H1 (cell line): ENCODE measurements at regions not wholly inside any gene's neighbourhood (a gene's known extent, or its start where the extent isn't known, plus 50 kb on each side); places are given as distances from the start of the nearest gene placed in this dataset.

Experiments
- CTCF ChIA-PET: fragments of 300-600 bp; sonication (Branson Sonifier 250); formaldehyde crosslinking; loops from one replicate; lab custom pipeline; 2021; ENCODE audit not compliant: partially characterized antibody; lab: Charles Lee
- POLR2A ChIA-PET: fragments of 300-600 bp; sonication (Branson Sonifier 250); formaldehyde crosslinking; loops from one replicate; lab custom pipeline; 2021; ENCODE audit warnings: inconsistent platforms; ENCODE audit not compliant: partially characterized antibody; lab: Charles Lee
- DNase-seq, 2 experiments: peaks; one replicate each; pipeline versions ENCODE4 v3.0.0 to v3.0.0-alpha.2; 2010 to 2022; ENCODE audit warnings: low spot score in 2 of 2, low read depth in 1 of 2, mixed read lengths in 1 of 2
- FAIRE-seq: peaks from 2 replicates; lab custom pipeline; 2011; peaks lifted over from hg19 to GRCh38; lab: Jason Lieb, UNC
- H2AFZ ChIP-seq: 2 replicates; pipeline ENCODE4 v1.8.1; 2012; ENCODE audit warnings: low read length, inconsistent platforms
- H2AK5ac ChIP-seq: 2 replicates; pipeline ENCODE4 v1.6.1; 2013; ENCODE audit warnings: low read depth, low read length
- H2BK120ac ChIP-seq: replicated peaks from 2 replicates; pipeline ENCODE3; 2013; ENCODE audit warnings: low read depth, low read length, inconsistent platforms
- H2BK12ac ChIP-seq: 2 replicates; pipeline ENCODE4 v1.6.1; 2013; ENCODE audit warnings: low read depth, low read length
- H2BK15ac ChIP-seq: 2 replicates; pipeline ENCODE4 v1.6.1; 2013; ENCODE audit warnings: low read length
- H2BK20ac ChIP-seq: 2 replicates; pipeline ENCODE4 v1.6.1; 2013; ENCODE audit warnings: low read length
- H2BK5ac ChIP-seq: 2 replicates; pipeline ENCODE4 v1.6.1; 2013; ENCODE audit warnings: low read depth, low read length
- H3K14ac ChIP-seq: 2 replicates; pipeline ENCODE4 v1.6.1; 2013; ENCODE audit warnings: inconsistent platforms; ENCODE audit not compliant: insufficient read length
- H3K18ac ChIP-seq: 2 replicates; pipeline ENCODE4 v1.6.1; 2013; ENCODE audit warnings: low read length; ENCODE audit errors: extremely low read depth
- H3K23ac ChIP-seq: 2 replicates; pipeline ENCODE4 v1.6.1; 2013; ENCODE audit warnings: inconsistent platforms; ENCODE audit not compliant: insufficient read length
- H3K23me2 ChIP-seq: 2 replicates; pipeline ENCODE4 v1.6.1; 2013; ENCODE audit warnings: low read depth, low read length
- H3K27ac ChIP-seq: 2 replicates; pipeline ENCODE4 v1.6.1; 2011; ENCODE audit warnings: low read depth, low read length, inconsistent platforms
- H3K27me3 ChIP-seq, 4 experiments: replicated peaks in 1 of 4; 1 replicate in 1 of 4; 2 replicates in 3 of 4; pipeline versions ENCODE4 v1.6.1 to v1.8.1; 2011 to 2013; ENCODE audit warnings: low read length in 3 of 4, mild to moderate bottlenecking in 3 of 4, inconsistent platforms in 2 of 4, mixed read lengths in 2 of 4, moderate library complexity in 1 of 4; ENCODE audit not compliant: control insufficient read depth in 3 of 4, insufficient read depth in 3 of 4; ENCODE audit errors: extremely low read depth in 1 of 4
- H3K36me3 ChIP-seq, 4 experiments: 2 replicates each; pipeline versions ENCODE4 v1.6.1 to v1.8.1; 2011 to 2013; ENCODE audit warnings: mild to moderate bottlenecking in 4 of 4, low read length in 3 of 4, moderate library complexity in 2 of 4, control low read depth in 1 of 4, inconsistent platforms in 1 of 4; ENCODE audit not compliant: insufficient read depth in 4 of 4, control insufficient read depth in 2 of 4
- H3K4ac ChIP-seq: replicated peaks from 2 replicates; pipeline ENCODE3; 2013; ENCODE audit warnings: low read length, low read depth, mixed read lengths, inconsistent platforms; ENCODE audit not compliant: insufficient read length
- H3K4me1 ChIP-seq, 4 experiments: replicated peaks in 1 of 4; 1 replicate in 1 of 4; 2 replicates in 3 of 4; pipeline versions ENCODE4 v1.6.1 to v1.8.1; 2011 to 2013; ENCODE audit warnings: low read length in 3 of 4, inconsistent platforms in 2 of 4, mixed read lengths in 1 of 4; ENCODE audit not compliant: insufficient read depth in 4 of 4, control insufficient read depth in 3 of 4
- H3K4me2 ChIP-seq, 2 experiments: 2 replicates each; pipeline versions ENCODE4 v1.6.1 to v1.8.1; 2011 to 2013; ENCODE audit warnings: low read depth in 2 of 2, low read length in 2 of 2, control low read depth in 1 of 2, inconsistent platforms in 1 of 2, mild to moderate bottlenecking in 1 of 2; ENCODE audit not compliant: insufficient read depth in 1 of 2
- H3K4me3 ChIP-seq, 4 experiments: fragments of 200-600, 300-600 bp in 1 of 4; sonication (generic), shearing (Covaris generic), sonication (Bioruptor Twin) in 1 of 4; 2 replicates each; pipeline versions ENCODE4 v1.5.1 to v1.8.1; 2011 to 2016; ENCODE audit warnings: low read length in 4 of 4, low read depth in 3 of 4, control low read depth in 2 of 4, inconsistent platforms in 2 of 4, mild to moderate bottlenecking in 2 of 4, mixed read lengths in 1 of 4, moderate library complexity in 1 of 4; ENCODE audit not compliant: insufficient read depth in 2 of 4; ENCODE audit errors: extremely low read depth in 1 of 4
- H3K56ac ChIP-seq: replicated peaks from 2 replicates; pipeline ENCODE3; 2013; ENCODE audit warnings: low read depth, mild to moderate bottlenecking, mixed read lengths, low read length, inconsistent platforms; ENCODE audit not compliant: insufficient read length
- H3K79me1 ChIP-seq: 2 replicates; pipeline ENCODE4 v1.6.1; 2013; ENCODE audit warnings: low read depth, low read length, control low read depth
- H3K79me2 ChIP-seq, 2 experiments: 2 replicates each; pipeline versions ENCODE4 v1.6.1 to v1.8.1; 2012 to 2013; ENCODE audit warnings: low read length in 2 of 2, mild to moderate bottlenecking in 2 of 2, inconsistent platforms in 1 of 2; ENCODE audit not compliant: insufficient read depth in 2 of 2, control insufficient read depth in 1 of 2
- H3K9ac ChIP-seq, 4 experiments: replicated peaks in 1 of 4; 1 replicate in 1 of 4; 2 replicates in 3 of 4; pipeline versions ENCODE4 v1.6.1 to v1.8.1; 2011 to 2013; ENCODE audit warnings: low read depth in 3 of 4, low read length in 3 of 4, control low read depth in 2 of 4, mild to moderate bottlenecking in 2 of 4, moderate library complexity in 2 of 4, inconsistent platforms in 1 of 4; ENCODE audit errors: extremely low read depth in 1 of 4
- H3K9me3 ChIP-seq, 2 experiments: 2 replicates each; pipeline versions ENCODE4 v1.6.1 to v1.8.1; 2012 to 2013; ENCODE audit warnings: mild to moderate bottlenecking in 2 of 2, moderate library complexity in 2 of 2, control low read depth in 1 of 2, inconsistent platforms in 1 of 2, low read depth in 1 of 2, low read length in 1 of 2, mixed read lengths in 1 of 2; ENCODE audit not compliant: insufficient read depth in 2 of 2
- H4K20me1 ChIP-seq, 2 experiments: replicated peaks in 1 of 2; 2 replicates each; pipeline versions ENCODE3 to v1.8.1; 2011 to 2013; ENCODE audit warnings: inconsistent platforms in 2 of 2, low read length in 2 of 2, mild to moderate bottlenecking in 1 of 2; ENCODE audit not compliant: insufficient read depth in 2 of 2, control insufficient read depth in 1 of 2
- H4K5ac ChIP-seq: 2 replicates; pipeline ENCODE4 v1.6.1; 2013; ENCODE audit warnings: low read length, low read depth, mixed read lengths, inconsistent platforms; ENCODE audit not compliant: insufficient read length
- H4K8ac ChIP-seq: 2 replicates; pipeline ENCODE4 v1.8.0; 2013; ENCODE audit warnings: mild to moderate bottlenecking, moderate library complexity, low read length, inconsistent platforms; ENCODE audit not compliant: insufficient read depth; ENCODE audit errors: extremely low read depth
- H4K91ac ChIP-seq: replicated peaks from 2 replicates; pipeline ENCODE3; 2013; ENCODE audit warnings: low read length, mixed read lengths, inconsistent platforms; ENCODE audit not compliant: insufficient read length
- BRCA1 ChIP-seq: IDR thresholded peaks from 2 replicates; pipeline ENCODE4 v1.6.1; 2012; ENCODE audit warnings: low read depth, low read length, improper control_type of control experiment
- CBX5 ChIP-seq: fragments of 300-800, 300-1000 bp; sonication (generic); IDR thresholded peaks from 2 replicates; pipeline ENCODE4 v1.7.1; 2016; ENCODE audit warnings: antibody characterized with exemption, low read length, low read depth
- HDAC6 ChIP-seq: IDR thresholded peaks from one replicate; pipeline ENCODE4 v1.7.1; 2012; ENCODE audit warnings: low read depth, mild to moderate bottlenecking, inconsistent platforms, low read length, moderate library complexity
- JUN ChIP-seq: IDR thresholded peaks from 2 replicates; pipeline ENCODE4 v1.6.1; 2011; ENCODE audit warnings: low read depth, mild to moderate bottlenecking, improper control_type of control experiment, low read length
- NRF1 ChIP-seq: IDR thresholded peaks from 2 replicates; pipeline ENCODE4 v1.6.1; 2011; ENCODE audit warnings: mild to moderate bottlenecking, low read depth, low read length, improper control_type of control experiment
- SIRT6 ChIP-seq: IDR thresholded peaks from one replicate; pipeline ENCODE4 v1.7.1; 2012; ENCODE audit warnings: low read length, inconsistent platforms
- SP2 ChIP-seq: IDR thresholded peaks from 2 replicates; pipeline ENCODE4 v1.6.1; 2012; ENCODE audit warnings: mild to moderate bottlenecking, low read length, inconsistent platforms
- TAF7 ChIP-seq: optimal IDR thresholded peaks from 2 replicates; pipeline ENCODE3; 2011; ENCODE audit warnings: low read depth, mild to moderate bottlenecking, inconsistent platforms, low read length, moderate library complexity, borderline replicate concordance
- TBP ChIP-seq: IDR thresholded peaks from 2 replicates; pipeline ENCODE4 v1.6.1; 2011; ENCODE audit warnings: low read depth, low read length, improper control_type of control experiment
- WGBS, 2 experiments: shearing (Covaris generic) in 1 of 2; methylation state at CpG; one replicate each; pipeline versions ENCODE4 v1.1.6 to v1.1.7; 2013 to 2015; ENCODE audit warnings: low lambda C conversion rate in 2 of 2, mixed read lengths in 2 of 2, inconsistent platforms in 1 of 2, low coverage in 1 of 2, missing lambda C conversion rate in 1 of 2; ENCODE audit not compliant: insufficient replicate concordance in 2 of 2, insufficient coverage in 1 of 2, insufficient read length in 1 of 2; ENCODE audit errors: extremely low coverage in 1 of 2, missing lambda C conversion rate in 1 of 2; 5-methylcytosine and 5-hydroxymethylcytosine counted together
- TF ChIP-seq, protein P1 (sequence below), 3 experiments: IDR thresholded peaks; 1 replicate in 2 of 3; 2 replicates in 1 of 3; pipeline versions ENCODE4 v1.5.1 to v1.6.1; 2011; ENCODE audit warnings: low read length in 3 of 3, mild to moderate bottlenecking in 3 of 3, inconsistent platforms in 2 of 3, low read depth in 1 of 3, moderate library complexity in 1 of 3; ENCODE audit not compliant: insufficient read depth in 1 of 3; ENCODE audit errors: control extremely low read depth in 1 of 3
- TF ChIP-seq, protein P2 (sequence below): IDR thresholded peaks from 2 replicates; pipeline ENCODE4 v1.6.1; 2012; ENCODE audit warnings: low read length, inconsistent platforms

DNA sequence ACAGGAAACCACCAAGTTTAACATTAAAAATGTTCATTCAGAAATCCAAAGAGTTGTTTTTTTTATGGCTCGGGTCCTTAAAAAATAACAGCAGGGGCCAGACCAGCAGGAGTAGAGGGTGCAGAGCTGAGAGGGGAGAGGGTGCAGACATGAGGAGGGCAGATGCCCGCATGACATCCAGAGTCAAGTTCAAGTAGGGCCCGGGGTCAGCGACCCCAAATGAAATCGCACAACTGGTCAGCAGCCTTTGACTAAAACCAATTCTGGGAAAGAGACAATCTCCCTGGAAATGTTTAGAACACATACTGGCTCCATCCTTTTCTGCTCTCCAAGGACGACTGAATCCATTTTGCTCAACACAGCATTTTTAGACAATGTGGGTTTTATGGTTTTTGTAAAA is 297.5 kb downstream of the FGFR2 start:
- Histone ChIP-seq H2BK15ac (no peak overlapping the region), H3K4me1 (peaks cover 0 to 5% (median 0%) of the 10 kb centered on the region in 4 experiments; a peak in 2 of 7 replicates), H3K4ac (no peak overlapping the region), H3K27me3 (no peaks in the 10 kb centered on the region), H3K9ac (no peak overlapping the region), H3K56ac (no peak overlapping the region), H3K36me3 (no peaks in the 10 kb centered on the region), H2AK5ac (no peak overlapping the region), H3K79me2 (no peaks in the 10 kb centered on the region), H2BK120ac (no peak overlapping the region), H4K91ac (no peak overlapping the region), H4K20me1 (no peaks in the 10 kb centered on the region), H3K18ac (no peak overlapping the region), H2BK20ac (no peak overlapping the region), H3K4me3 (no peak overlapping the region), H2BK12ac (no peak overlapping the region), H3K79me1 (no peaks in the 10 kb centered on the region), H2BK5ac (no peak overlapping the region), H4K8ac (no peak overlapping the region), H3K23ac (no peak overlapping the region), H4K5ac (no peak overlapping the region), H3K9me3 (no peaks in the 10 kb centered on the region), H3K27ac (no peak overlapping the region), H3K23me2 (no peaks in the 10 kb centered on the region), H2AFZ (no peak overlapping the region), H3K4me2 (no peak overlapping the region), H3K14ac (no peak overlapping the region)
- 89% methylated on average over 6 of the region's 6 CpGs; no CpG with 5 or more reads in 1 of the 2 experiments for WGBS, 2 experiments
- FAIRE-seq, result peak; percentile 19
- TF ChIP-seq, protein P1, sequence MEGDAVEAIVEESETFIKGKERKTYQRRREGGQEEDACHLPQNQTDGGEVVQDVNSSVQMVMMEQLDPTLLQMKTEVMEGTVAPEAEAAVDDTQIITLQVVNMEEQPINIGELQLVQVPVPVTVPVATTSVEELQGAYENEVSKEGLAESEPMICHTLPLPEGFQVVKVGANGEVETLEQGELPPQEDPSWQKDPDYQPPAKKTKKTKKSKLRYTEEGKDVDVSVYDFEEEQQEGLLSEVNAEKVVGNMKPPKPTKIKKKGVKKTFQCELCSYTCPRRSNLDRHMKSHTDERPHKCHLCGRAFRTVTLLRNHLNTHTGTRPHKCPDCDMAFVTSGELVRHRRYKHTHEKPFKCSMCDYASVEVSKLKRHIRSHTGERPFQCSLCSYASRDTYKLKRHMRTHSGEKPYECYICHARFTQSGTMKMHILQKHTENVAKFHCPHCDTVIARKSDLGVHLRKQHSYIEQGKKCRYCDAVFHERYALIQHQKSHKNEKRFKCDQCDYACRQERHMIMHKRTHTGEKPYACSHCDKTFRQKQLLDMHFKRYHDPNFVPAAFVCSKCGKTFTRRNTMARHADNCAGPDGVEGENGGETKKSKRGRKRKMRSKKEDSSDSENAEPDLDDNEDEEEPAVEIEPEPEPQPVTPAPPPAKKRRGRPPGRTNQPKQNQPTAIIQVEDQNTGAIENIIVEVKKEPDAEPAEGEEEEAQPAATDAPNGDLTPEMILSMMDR (IDR thresholded peaks at IDR 0.05; ENCODE audit: control extremely low read depth in 1 of 3, insufficient read depth in 1 of 3, low read depth in 1 of 3, low read length in 3 of 3), result no peak
- no peak for TF ChIP-seq CBX5
- TF ChIP-seq TBP, result no peak
- no peak for TF ChIP-seq HDAC6
- TF ChIP-seq, protein P2, sequence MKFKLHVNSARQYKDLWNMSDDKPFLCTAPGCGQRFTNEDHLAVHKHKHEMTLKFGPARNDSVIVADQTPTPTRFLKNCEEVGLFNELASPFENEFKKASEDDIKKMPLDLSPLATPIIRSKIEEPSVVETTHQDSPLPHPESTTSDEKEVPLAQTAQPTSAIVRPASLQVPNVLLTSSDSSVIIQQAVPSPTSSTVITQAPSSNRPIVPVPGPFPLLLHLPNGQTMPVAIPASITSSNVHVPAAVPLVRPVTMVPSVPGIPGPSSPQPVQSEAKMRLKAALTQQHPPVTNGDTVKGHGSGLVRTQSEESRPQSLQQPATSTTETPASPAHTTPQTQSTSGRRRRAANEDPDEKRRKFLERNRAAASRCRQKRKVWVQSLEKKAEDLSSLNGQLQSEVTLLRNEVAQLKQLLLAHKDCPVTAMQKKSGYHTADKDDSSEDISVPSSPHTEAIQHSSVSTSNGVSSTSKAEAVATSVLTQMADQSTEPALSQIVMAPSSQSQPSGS, result no peak
- TF ChIP-seq TAF7, result no peak
- no peak for TF ChIP-seq BRCA1
- no peak for TF ChIP-seq SIRT6
- TF ChIP-seq NRF1, result no peak
- no peak for TF ChIP-seq SP2
- TF ChIP-seq JUN, result no peak
- ChIA-PET POLR2A (no interaction called here), CTCF (no interaction called here)
- no peak for DNase-seq
